ENCODE measurements at regions not wholly inside any gene's neighbourhood (a gene's known extent, or its start where the extent isn't known, plus 50 kb on each side); places are given as distances from the start of the nearest gene placed in this dataset.

GRCh38 chr2:150963336-150963735, 298.3 kb downstream of the RBM43 start:
- no peak for TF ChIP-seq EZH2 (IDR thresholded peaks at IDR 0.05; ENCODE audit: insufficient read depth, poor library complexity, severe bottlenecking)
- TF ChIP-seq EZH2phosphoT487 (IDR thresholded peaks at IDR 0.05; ENCODE audit: insufficient read depth, low read depth), result no peak
